NCI-H774 (cell line): ENCODE measurements at regions not wholly inside any gene's neighbourhood (a gene's known extent, or its start where the extent isn't known, plus 50 kb on each side); places are given as distances from the start of the nearest gene placed in this dataset.

Experiments
- DNase-seq: peaks from one replicate; lab custom pipeline; 2025; lab: John Stamatoyannopoulos, UW

DNA sequence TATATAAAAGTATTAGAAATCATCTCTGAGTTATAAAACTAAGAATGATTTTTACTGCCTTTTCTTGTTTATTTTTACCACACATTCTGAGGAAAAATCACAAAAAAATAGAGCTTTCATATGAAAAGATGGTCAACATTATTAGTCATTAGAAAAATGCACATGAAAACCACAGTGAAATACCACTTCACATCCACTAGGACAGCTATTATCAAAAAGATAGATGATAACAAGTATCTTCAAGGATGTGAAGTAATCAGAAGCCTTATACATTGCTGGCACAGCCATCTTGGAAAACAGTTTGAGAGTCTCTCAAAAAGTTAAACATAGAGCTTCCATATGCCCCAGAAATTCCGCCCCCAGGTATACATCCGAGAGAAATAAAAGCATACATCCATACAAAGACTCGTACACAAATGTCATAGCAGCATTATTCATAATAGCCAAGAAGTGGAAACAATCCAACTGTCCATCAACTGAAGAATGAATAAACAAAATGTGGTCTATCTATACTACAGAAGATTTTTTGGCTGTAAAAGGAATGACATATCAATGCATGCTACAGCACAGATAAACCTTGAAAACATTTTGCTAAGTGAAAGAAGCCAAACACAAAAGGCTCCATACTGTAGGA lies 523.9 kb downstream of the FUT8 start:
- no peak for DNase-seq

DNA sequence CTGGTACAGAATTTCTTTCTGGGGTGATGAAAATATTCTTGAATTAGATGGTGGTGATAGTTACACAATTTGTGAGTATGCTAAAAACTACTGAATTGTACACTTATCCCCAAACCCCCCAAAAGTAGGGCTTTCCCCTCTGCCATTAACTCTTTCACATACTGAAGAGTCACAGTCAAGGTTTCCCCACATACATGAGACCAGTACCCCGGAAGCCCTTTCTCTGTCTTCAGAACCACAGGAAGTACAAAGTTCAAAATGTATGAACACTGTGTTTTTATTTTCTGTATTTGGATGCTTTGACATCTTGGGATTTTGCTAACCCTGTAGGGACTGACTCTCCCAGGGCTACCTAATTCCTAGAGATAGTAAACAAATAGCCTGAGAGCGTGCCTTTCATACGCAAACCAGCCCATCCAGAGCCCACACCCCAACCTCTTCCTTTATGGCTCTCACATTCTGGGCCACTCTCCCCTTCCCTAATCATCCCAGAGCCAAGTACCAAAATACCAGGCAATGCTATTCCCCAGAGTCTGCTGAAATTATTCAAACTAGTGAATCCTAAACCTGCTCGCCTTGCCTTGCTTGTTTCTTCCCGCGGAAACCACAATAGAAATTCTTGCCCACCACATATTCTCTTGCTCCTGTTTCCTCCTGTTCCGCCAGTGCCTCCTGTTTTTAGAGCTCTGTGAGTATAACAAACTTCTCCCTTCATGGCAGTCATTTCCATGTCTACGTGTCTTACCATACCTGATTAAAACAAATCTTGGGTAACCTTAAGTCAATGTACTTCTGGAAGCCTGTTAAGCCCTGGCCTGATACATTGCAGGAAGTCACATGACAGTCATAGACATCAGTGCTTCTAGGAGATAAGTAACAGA lies 524.8 kb downstream of the FUT8 start:
- DNase-seq, result no peak

- DNase-seq, result no peak
These were observed 525.4 kb downstream of the FUT8 start for GRCh38 chr14:65937960-65938316.

DNA sequence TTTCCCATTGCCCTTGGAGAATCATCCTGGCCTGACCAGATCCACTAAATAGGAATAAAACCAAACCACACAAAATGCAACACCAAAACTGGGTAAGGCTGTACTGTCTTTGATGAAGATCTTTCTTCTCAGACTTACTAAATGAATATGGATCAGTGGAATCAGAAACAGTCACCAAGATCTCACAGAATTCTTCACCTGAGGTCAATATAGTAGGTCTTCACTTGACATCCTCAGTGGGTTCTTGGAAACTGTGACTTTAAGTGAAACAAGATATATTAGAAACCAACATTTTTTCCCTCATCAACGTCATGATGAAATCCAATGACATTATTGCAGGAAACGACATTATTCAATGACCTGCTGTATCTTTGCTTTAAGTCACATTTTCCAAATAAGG lies 526.2 kb downstream of the FUT8 start:
- DNase-seq, result no peak

DNA sequence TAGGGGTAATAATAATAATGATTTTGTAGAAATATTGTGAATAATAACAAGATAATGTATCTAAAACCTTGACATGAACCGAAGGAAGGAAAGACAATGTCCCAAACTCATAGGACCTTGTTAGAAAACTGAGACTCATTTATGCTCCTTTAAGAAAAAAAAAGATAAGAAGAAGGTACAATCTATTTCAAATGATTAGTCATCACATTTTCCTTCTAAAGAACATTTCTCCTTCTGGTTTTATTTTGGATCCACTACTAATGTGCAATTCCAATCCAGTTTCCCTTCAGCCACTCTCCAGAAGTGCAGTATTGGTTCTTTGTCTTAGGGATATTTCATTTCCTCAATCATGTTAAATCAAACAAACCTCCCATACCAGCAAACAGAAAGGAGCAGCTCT lies 526.7 kb downstream of the FUT8 start:
- DNase-seq, result no peak

DNA sequence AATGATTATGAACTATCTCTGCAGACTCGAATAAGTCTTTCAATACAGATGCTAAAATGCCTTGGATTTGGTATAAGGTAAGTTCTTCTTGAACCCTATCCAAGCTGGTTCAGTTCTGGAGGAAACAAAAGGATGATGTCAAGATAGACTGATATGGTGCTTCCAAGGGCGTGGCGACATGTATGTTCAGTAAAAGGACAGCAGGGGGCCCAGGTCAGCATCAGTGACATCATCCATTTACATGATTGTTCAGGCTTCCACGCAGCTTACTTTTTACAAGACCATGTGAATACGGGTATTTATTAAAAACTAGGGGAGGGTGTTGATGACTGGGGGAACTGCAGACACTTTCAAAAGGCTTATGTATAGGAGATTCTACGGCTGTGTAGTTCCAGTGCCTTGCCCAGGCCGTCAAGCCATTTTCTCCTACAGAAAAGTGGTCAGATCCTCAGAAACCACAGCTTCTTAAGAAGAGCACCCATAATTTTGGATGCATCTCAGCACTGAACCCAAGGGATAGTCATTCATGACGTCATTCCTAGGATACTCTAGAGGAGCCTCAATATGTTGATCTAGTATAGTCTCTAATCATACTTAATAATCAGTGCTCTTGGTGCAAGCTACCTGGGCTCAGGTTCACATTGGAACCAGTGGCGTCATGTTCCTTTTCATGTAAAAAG lies 527.7 kb downstream of the FUT8 start:
- no peak for DNase-seq

DNA sequence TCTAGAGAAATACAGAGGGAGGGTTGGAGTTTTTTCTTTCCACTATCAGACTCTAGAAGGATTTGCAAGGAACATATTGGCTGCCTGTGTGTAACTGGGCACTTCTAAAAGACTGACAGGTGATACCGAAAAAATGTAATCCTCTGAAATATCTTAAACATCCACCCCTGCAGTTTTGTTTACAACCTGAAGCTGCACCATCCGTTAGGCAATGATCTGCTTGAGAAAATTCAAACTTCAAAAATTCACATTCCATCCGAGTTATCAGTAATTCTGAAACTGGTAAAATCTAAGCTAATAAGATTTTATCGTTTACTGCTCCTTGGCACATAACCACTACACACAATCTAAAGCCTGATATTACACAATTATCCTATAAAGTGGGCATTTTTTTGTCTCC lies 528.6 kb downstream of the FUT8 start:
- DNase-seq, result no peak

DNA sequence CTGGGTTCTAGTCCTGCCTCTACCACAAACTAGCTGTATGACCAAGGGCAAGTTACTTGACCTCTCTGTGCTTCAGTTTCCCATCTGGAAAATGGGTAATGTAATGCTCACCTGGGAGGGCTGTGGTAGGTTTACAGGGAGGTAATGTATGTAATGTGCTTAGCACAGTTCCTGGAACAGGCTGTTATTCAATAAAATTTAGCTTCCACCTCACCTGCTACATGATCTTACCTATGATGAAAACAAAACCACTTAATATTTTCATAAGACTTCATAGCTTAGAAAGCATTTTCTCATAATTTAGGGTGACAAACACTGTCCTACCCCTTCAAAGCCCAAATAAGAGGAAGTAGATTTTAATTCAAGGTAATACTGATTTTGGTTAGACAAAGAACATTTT lies 530.6 kb downstream of the FUT8 start:
- DNase-seq, result no peak

DNA sequence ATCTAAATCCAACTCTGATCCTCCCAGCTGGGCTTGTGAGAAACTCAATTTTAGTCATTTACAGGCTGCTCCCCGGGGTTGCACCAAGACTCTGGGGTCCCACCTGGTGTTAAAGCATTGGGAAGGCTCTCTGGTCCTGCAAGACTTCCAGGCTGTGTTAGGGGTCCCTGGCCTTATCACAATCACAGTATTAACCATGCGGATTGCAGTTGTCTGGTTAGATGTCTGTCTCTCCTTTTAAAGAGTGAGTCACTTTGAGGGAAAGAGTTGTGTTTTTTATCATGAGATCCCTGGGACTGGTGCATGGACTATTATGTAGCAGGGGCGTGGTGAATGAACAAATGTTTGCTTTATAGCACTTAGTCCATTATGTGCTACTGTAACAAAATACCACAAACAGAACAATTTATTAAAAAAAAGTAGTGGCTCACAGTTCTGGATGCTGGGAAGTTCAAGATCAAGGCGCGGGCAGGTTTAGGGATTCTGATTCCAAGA lies 531.4 kb downstream of the FUT8 start:
- no peak for DNase-seq

DNA sequence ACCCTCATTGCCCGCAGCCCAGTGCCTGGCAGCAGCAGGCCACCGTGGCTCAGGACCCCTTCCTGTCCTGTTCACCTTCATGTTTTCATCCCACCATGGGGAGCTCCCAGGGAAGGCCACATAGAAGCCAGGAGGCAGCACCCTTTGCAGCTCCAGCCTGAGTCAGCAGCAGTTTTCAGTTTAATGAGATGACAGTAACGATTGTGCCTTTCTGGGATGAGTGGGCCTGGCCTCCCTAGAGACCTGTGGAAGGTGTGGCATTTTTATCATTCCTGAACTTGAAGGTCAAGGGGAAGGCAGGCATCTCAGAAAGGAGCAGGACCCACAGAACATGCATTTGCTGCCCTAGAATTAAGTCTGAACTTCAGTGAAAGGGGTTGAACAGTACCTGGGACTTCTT lies 532.8 kb downstream of the FUT8 start:
- no peak for DNase-seq

DNA sequence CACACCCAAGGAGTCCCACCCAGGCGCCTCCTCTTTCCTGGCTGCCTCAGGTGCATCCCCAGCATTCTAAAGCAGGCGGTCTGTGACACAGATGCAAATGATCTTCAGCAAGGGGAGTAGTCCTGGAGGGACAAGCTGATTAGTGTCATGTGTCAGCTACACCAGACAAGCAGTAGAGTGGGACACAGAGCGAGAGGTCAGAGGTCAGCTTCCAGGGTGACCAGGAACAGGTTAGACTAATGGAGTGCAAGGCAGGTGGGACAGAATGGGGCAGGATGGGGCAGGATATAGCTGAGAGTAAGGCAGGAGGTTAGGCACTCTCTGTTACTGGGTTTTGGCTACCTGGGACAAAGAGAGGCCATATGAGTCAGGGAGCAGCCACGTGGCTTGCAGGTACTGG lies 534.0 kb downstream of the FUT8 start:
- DNase-seq, result no peak

- DNase-seq, result no peak
These were observed 535.8 kb downstream of the FUT8 start for GRCh38 chr14:65948302-65948701.

GRCh38 chr14:65949711-65950516 lies 536.3 kb upstream of the CCDC196 start:
- no peak for DNase-seq

DNA sequence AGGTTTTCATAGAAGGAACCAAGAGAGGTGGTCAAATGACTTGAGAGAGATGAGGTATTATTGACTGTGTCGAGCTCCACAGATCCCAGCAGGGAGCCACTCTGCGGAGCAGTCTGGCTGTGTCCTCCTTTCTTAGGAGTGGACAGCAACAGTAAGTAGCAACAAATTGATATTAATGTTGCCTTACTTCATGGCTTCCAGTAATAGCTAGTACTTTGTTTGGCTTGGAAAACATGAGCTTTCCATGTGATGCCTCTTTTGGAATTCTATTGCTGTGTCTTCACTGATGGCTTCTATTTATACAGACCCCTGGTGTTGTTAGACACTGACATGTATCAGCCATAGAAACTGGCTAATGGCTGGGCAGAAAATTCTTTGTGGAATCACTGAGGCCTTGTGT lies 531.2 kb upstream of the CCDC196 start:
- no peak for DNase-seq

DNA sequence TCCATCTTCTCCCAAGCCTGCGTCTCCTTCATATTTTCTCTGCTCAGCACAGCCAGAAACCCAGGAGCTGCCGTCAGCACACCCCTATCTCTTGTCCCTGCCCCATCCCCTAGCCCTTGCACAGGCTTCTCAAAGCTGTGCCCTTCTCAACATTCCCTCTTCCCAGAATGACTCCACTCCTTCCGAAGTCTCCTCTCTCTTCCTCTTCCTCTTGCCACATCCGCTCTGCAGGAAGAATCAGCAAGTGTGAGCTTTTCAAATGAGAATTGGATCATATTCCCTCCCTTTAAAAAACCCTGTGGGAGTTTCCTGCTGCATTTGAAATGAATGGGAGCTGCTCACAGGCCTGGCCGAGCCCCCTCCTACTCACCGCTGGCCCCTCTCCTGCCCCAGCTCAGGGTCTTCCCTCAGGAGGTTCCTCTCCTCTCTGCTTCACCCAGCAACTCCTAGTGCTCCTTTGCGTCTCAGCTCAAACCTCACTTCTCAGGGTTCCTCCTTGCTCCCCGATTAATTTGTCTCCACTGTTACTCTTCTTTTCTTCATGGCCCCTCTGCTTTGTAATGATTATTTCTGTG lies 528.5 kb upstream of the CCDC196 start:
- no peak for DNase-seq

DNA sequence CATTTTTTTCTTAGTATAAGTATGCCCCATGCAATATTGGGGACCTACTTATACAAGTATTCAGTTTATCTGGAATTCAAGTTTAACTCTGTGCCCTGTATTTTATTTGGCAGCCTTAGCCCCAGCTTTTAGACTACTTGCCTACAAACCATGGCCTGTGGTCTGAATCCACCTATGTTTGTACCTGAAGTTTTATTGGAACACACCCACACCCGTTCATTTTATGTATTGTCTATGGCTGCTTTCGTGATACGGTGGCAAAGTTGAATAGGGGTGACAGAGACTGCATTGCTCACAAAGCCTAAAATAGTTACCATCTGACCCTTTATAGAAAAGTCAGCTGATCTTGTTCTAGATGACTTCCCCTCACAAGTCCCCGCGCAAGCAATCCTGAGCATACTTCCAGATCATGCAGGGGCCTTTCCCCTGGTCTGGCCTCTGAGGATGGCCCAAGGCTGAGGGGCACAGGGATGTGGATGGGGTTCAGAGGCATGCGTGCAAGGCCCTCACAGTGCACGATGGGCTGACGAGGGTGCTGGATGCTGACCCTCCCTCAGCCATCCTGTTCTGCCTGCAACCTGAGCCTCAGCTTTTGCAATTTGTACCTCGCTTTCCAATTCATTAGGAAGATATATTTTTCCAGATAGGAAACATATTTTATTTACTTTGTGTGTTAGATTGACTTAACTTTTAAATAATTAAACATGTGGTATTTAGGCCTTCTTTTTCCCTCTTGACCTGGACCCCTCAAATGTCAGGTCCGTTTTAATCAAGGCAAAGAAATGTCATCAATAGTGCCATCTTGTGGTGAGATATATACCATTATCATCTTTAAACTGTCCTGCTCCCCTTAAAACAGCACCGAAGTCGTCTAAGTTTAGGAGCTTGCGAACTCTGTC lies 527.3 kb upstream of the CCDC196 start:
- DNase-seq, result no peak

DNA sequence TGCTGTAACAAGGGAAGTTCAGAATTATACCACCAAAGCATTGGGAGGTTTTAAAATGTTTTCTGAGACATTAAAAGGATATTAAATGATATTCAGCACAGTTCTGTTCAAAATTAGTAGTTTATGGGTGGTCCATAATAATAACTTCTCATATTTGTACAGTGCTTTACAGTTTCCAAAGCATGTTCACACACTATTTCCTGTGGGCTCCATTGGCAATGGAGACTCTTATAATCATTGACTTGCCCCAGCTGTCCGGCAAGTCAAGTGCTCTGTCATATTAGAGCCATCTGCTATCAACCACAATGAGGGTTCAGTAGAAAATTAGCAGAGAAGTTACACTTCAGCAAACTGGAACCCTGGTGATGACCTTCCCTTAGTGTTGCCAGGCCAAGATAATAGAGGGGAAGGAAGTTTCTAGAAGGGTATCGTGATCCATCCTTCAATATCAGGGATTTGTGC lies 526.6 kb upstream of the CCDC196 start:
- DNase-seq, result no peak

DNA sequence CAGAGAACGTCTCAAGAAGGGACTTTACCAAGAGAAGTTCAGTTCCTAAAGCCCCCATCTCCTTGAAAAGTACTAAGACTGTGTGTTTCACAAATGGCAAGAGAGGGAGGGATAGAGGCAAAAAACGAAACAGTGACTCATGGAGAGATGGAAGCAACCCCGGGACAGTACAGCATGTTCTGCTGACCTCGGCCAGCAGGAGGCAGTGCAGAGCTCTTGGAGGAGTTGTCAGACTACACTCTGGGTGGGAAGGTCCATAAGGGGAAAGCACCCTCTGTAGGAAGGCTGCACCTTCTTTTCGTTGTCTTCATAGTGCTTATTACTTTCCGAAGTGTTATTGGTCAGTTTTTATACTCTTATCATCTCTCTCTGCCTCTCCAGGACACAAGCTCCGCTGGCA lies 525.2 kb upstream of the CCDC196 start:
- DNase-seq, result no peak

DNA sequence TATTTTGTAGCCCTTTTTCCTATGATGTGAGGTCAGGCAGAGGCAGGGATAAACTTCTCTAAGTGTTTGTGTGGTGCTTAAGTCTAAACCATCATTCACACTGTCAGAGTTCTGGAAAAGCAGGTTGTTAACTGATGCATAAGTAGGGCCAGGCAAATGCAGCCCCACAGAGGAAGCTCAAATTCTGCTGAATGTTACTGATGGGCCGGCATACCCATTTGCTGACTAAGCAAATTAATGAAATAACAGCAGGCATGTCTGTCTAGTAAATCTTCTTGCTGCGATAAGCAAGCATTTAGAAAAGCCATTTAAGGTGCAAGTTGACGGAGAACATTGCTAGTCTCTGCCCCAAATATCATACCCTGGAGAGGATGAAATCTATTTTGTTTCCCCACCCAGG lies 523.2 kb upstream of the CCDC196 start:
- no peak for DNase-seq

GRCh38 chr14:65964366-65964765 lies 521.8 kb upstream of the CCDC196 start:
- no peak for DNase-seq

DNA sequence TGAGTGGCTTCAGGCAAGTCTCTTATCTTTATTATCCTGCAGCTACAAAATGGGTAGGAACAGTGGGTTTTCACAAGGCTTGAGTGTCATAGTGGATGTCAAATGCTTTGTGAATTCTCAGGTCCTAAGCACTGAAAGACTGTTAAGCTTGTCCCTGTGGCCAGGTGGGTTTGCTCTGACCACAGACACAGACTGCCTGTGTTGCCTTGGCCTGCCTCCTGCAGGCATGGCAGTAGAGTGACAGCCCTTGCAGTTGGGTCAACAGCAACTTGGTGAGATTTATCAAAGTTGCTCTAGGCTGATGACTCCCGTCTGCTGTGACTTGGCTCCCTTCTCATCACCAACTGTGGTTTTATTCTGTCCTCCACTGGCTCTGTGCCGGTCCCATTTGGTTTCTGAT lies 520.0 kb upstream of the CCDC196 start:
- DNase-seq, result no peak
